ENCODE measurements at regions not wholly inside any gene's neighbourhood (a gene's known extent, or its start where the extent isn't known, plus 50 kb on each side); places are given as distances from the start of the nearest gene placed in this dataset.

DNA sequence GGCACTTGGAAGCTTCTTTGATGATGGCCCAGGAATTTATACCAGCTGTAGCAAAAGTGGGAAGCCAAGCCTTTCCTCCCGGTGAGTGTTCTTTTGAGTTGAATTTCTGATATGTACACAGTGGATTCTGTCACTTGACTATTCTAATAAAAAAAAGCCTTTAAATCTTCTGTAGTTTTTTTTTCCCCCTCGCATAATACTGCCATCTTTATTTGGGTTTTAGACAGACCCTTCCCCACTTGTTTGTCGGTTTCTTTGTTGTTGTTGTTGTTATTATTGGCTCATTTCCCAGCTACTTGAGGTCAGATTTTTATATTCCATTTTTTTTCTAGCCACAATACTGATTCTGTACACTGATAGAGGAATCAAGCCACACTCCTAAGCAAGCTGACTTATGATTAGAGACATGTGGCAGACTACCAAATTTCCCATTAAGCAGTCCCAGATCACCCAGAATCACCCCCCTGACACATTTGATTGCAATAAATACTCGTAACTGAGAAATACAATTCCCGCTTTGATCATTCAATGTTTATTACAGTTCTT is 122.4 kb upstream of the IL12A start:
- TF ChIP-seq, protein P1, sequence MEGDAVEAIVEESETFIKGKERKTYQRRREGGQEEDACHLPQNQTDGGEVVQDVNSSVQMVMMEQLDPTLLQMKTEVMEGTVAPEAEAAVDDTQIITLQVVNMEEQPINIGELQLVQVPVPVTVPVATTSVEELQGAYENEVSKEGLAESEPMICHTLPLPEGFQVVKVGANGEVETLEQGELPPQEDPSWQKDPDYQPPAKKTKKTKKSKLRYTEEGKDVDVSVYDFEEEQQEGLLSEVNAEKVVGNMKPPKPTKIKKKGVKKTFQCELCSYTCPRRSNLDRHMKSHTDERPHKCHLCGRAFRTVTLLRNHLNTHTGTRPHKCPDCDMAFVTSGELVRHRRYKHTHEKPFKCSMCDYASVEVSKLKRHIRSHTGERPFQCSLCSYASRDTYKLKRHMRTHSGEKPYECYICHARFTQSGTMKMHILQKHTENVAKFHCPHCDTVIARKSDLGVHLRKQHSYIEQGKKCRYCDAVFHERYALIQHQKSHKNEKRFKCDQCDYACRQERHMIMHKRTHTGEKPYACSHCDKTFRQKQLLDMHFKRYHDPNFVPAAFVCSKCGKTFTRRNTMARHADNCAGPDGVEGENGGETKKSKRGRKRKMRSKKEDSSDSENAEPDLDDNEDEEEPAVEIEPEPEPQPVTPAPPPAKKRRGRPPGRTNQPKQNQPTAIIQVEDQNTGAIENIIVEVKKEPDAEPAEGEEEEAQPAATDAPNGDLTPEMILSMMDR (IDR thresholded peaks at IDR 0.05) = no peak
- Histone ChIP-seq H3K27me3 (no peaks in the 10 kb centered on the region), H3K9me3 (no peaks in the 10 kb centered on the region), H3K27ac (no peak overlapping the region), H3K36me3 (no peaks in the 10 kb centered on the region), H3K4me1 (ENCODE audit: control insufficient read depth in 1 of 2, insufficient read depth in 1 of 2, low read depth in 1 of 2, low read length in 1 of 2) (peaks cover 0 to 7% of the 10 kb centered on the region in 2 experiments), H3K4me3 (ENCODE audit: low read depth in 1 of 2, low read length in 1 of 2) (no peak overlapping the region)

DNA sequence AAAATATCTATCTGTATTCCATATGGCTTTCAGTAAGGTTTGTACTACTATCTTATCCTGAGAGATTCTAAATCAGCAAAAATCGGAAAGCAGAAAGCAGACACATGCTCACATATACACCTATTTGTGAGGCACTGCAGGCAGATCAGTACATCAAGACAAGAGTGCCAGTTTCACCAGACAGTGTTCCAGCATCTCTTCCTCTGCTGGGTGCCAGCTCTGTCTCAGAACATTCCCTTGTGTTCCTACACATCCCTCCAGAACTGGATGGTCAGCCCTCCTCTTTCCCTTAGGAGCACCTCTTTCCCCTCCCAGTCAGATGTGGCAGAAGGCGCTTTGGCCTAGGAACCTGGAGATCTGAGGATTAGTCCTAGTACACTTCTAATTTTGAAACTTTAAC is 121.3 kb upstream of the IL12A start:
- Histone ChIP-seq H3K4me3 (ENCODE audit: low read depth in 1 of 2, low read length in 1 of 2) (no peak overlapping the region), H3K9me3 (no peaks in the 10 kb centered on the region), H3K4me1 (ENCODE audit: control insufficient read depth in 1 of 2, insufficient read depth in 1 of 2, low read depth in 1 of 2, low read length in 1 of 2) (no peaks in the 10 kb centered on the region), H3K27ac (no peak overlapping the region), H3K36me3 (no peaks in the 10 kb centered on the region), H3K27me3 (no peaks in the 10 kb centered on the region)
- TF ChIP-seq, protein P1 (IDR thresholded peaks at IDR 0.05) = no peak

DNA sequence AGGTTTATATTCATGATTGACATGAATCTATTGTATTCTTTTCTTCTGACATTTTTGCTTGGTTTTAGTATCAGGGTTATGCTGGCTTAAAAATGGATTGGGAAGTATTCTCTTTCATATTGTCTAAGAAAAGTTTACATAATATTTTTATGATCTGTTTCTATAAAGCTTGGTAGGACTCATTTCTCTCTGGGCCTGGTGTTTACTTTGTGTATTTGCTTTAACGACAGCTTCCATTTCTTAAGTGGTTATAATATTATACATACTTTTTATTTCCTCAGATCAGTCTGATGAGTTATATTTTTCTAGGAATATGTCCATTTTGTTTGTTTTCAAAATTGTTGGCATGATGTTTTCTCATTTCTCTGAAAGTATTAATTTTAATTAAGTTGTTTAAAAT is 117.9 kb upstream of the IL12A start:
- no peaks in the 10 kb centered on the region for H3K4me1 ChIP-seq (ENCODE audit: control insufficient read depth in 1 of 2, insufficient read depth in 1 of 2, low read depth in 1 of 2, low read length in 1 of 2)
- H3K36me3 ChIP-seq = no peaks in the 10 kb centered on the region
- H3K27me3 ChIP-seq = no peaks in the 10 kb centered on the region
- H3K27ac ChIP-seq = no peak overlapping the region
- TF ChIP-seq, protein P1 (IDR thresholded peaks at IDR 0.05) = no peak
- H3K4me3 ChIP-seq (ENCODE audit: low read depth in 1 of 2, low read length in 1 of 2) = no peak overlapping the region
- H3K9me3 ChIP-seq = no peaks in the 10 kb centered on the region

DNA sequence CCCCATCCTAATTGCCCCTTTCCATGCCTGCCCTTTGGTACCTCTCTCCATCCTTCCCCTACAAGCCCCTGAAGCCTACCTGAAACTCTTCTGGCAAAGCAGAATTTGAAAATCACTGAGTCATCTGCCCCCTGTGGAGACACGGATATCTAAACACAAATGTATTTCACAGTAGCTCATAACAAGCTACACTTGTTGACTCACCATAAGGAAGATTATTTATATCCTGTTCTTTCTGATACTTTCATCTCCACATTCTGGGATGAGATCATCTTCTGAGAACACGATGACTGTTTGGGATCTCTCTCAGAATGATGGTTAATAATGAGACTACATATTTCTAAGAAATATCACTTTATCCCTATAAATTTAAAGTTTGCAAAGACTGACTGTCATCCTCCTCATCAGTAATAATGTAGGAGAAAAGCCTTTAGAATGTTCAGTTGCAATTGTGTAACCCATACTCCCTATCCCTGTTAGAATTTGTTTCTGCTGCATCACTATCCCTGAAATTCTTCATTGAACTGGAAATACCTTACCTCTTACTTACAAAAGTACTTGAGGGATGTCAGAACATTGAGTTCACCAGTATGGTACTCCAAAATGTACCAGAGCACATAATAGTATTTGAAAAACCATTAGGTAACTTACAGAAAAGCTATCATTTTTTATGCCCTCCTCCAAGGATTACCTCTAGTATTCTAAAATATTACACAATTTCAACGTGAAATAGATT is 116.1 kb upstream of the IL12A start:
- no peaks in the 10 kb centered on the region for H3K36me3 ChIP-seq
- H3K27me3 ChIP-seq = no peaks in the 10 kb centered on the region
- TF ChIP-seq, protein P1 (IDR thresholded peaks at IDR 0.05) = no peak
- H3K27ac ChIP-seq = no peak overlapping the region
- H3K9me3 ChIP-seq = no peaks in the 10 kb centered on the region
- H3K4me1 ChIP-seq (ENCODE audit: control insufficient read depth in 1 of 2, insufficient read depth in 1 of 2, low read depth in 1 of 2, low read length in 1 of 2) = no peaks in the 10 kb centered on the region
- no peak overlapping the region for H3K4me3 ChIP-seq (ENCODE audit: low read depth in 1 of 2, low read length in 1 of 2)

DNA sequence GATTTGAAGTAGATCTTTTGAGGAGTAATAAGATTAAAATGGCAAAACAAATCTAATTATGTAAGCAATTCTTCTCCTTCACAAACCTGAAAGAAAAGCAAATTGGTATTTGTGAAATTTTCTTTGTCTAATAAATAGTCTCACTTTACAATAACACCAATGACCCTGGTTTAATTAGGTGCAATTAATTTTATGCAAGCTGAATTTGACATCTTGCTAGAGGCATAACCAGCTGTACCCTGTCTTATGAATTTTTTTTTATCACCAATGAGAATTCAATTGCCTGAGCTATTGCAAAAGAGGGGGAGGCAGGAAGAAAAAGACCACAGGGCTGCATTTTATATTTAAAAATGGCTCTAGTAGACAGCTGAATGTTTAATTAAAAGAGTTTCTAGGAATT is 113.5 kb upstream of the IL12A start:
- no peaks in the 10 kb centered on the region for H3K9me3 ChIP-seq

More for the DNA sequence above, 113.5 kb upstream of the IL12A start:
- TF ChIP-seq, protein P1 (IDR thresholded peaks at IDR 0.05) = no peak
- Histone ChIP-seq H3K36me3 (no peaks in the 10 kb centered on the region), H3K4me3 (ENCODE audit: low read depth in 1 of 2, low read length in 1 of 2) (no peak overlapping the region), H3K4me1 (ENCODE audit: control insufficient read depth in 1 of 2, insufficient read depth in 1 of 2, low read depth in 1 of 2, low read length in 1 of 2) (peaks cover 0 to 5% of the 10 kb centered on the region in 2 experiments), H3K27me3 (no peaks in the 10 kb centered on the region), H3K27ac (no peak overlapping the region)

Data from neutrophil (primary cell).